H7 (cell line): ENCODE measurements at regions not wholly inside any gene's neighbourhood (a gene's known extent, or its start where the extent isn't known, plus 50 kb on each side); places are given as distances from the start of the nearest gene placed in this dataset.
A peak's percentile ranks its signal among the peaks of the same experiment; 100 is the strongest.
"Not testable (repeated sequence)": the region's sequence is repeated elsewhere in the genome, so short reads cannot be mapped to it uniquely, and the experiment has no call there.

ENCODE experiments used
- DNase-seq: peaks from one replicate; pipeline ENCODE4 v3.0.0; 2012
- H3K27me3 ChIP-seq: 2 replicates; pipeline ENCODE4 v1.6.0; 2011; ENCODE audit warnings: mild to moderate bottlenecking, low read length; ENCODE audit not compliant: control insufficient read depth, insufficient read depth
- H3K36me3 ChIP-seq: replicated peaks from 2 replicates; pipeline ENCODE4 v1.5.1; 2011; ENCODE audit warnings: low read length; ENCODE audit not compliant: control insufficient read depth, insufficient read depth
- H3K4me3 ChIP-seq: 2 replicates; pipeline ENCODE4 v1.5.1; 2011; ENCODE audit warnings: low read depth, mild to moderate bottlenecking, control low read depth, low read length, moderate library complexity; ENCODE audit not compliant: insufficient read depth

GRCh38 chr7:108660465-108660864 is 90.8 kb downstream of the DNAJB9 start:
- DNase-seq = peak; percentile 68
- Histone ChIP-seq H3K36me3 (no peaks in the 10 kb centered on the region), H3K4me3 (no peak overlapping the region), H3K27me3 (no peaks in the 10 kb centered on the region)

DNA sequence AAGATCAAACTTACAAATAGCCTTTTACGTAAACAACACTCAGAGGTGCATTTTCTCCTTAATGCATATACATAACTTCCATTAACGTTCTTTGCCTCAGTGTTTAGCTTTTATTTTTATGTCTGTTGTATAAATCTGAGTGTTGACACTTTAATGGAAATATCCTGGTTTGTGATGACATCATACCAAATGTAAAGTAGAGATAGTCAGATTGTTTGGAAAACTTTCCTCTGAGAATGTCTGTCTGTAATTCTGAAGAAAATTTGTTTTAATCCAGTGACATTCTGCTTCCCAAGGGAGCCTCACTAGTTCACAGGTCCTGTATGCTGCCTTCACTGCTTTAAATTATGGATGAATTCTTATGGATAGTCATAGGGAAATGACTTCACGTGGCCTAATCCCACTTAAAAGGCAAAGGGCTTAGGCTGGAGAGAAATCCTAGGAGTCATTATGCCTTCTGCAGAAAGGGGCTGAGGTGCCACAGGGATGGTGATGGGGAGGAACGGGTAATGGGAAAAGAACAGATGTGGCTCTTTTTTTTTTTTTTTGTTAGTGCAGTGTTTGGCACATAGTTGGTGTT is 93.2 kb downstream of the DNAJB9 start:
- no peaks in the 10 kb centered on the region for H3K36me3 ChIP-seq
- DNase-seq = no peak
- no peaks in the 10 kb centered on the region for H3K27me3 ChIP-seq
- no peak overlapping the region for H3K4me3 ChIP-seq

GRCh38 chr7:108663701-108664100 is 94.0 kb downstream of the DNAJB9 start:
- Histone ChIP-seq H3K27me3 (no peaks in the 10 kb centered on the region), H3K4me3 (no peak overlapping the region), H3K36me3 (no peaks in the 10 kb centered on the region)
- no peak for DNase-seq

DNA sequence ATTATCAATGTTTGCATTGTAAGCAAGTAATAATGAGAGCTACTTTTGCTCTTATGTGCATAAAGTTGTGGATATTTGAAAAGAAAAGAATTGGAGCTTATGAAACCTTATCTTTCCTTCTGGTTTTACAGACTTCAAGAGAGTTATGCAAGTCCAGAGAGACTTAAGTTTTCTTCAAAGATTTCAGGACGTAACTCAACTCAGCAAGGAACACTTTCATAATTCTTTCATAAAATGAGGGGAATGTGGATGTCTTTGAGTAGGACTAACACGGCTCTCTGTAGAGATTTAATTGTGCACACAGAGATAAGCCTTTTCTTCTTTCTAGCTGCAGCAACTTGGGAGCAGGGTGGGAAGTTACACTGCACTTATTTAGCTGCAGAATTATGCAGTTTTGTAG is 97.5 kb downstream of the DNAJB9 start:
- Histone ChIP-seq H3K4me3 (no peak overlapping the region), H3K27me3 (no peaks in the 10 kb centered on the region), H3K36me3 (no peaks in the 10 kb centered on the region)
- no peak for DNase-seq

- Histone ChIP-seq H3K4me3 (no peak overlapping the region), H3K27me3 (no peaks in the 10 kb centered on the region), H3K36me3 (no peaks in the 10 kb centered on the region)
- no peak for DNase-seq
Observed at GRCh38 chr7:108669958-108670357, 100.3 kb downstream of the DNAJB9 start.

GRCh38 chr7:108673699-108674098 is 104.0 kb downstream of the DNAJB9 start:
- not testable (repeated sequence) for DNase-seq, H3K36me3 ChIP-seq, H3K4me3 ChIP-seq, H3K27me3 ChIP-seq

GRCh38 chr7:108684629-108685028 is 115.0 kb downstream of the DNAJB9 start:
- DNase-seq = no peak
- Histone ChIP-seq H3K27me3 (no peaks in the 10 kb centered on the region), H3K4me3 (no peak overlapping the region), H3K36me3 (no peaks in the 10 kb centered on the region)

DNA sequence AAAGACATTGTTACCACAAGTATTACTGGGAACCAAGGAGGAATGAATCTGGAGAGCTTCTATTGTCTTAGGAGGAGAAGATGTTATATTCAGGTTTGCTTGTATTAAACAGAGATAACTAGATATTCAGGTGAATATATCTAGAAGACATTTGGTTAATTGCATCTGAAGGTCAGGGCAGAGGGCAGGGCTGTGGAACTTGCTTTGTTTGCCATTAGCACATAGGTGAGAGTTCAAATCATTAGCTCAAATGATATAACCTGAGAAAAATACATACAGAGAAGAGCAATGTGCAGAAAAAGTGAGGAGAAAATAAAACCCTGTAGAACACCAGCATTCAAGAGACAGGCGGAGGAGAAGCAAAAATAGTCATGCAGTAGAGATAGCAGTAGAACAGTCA is 116.8 kb downstream of the DNAJB9 start:
- Histone ChIP-seq H3K4me3 (no peak overlapping the region), H3K36me3 (no peaks in the 10 kb centered on the region), H3K27me3 (no peaks in the 10 kb centered on the region)
- DNase-seq = no peak

- Histone ChIP-seq H3K4me3 (no peak overlapping the region), H3K36me3 (no peaks in the 10 kb centered on the region), H3K27me3 (no peaks in the 10 kb centered on the region)
- DNase-seq = no peak
Observed at GRCh38 chr7:108697254-108697653, 127.6 kb downstream of the DNAJB9 start.

- H3K36me3 ChIP-seq = no peaks in the 10 kb centered on the region
- no peaks in the 10 kb centered on the region for H3K27me3 ChIP-seq
- peak; percentile 5 for DNase-seq
- H3K4me3 ChIP-seq = no peak overlapping the region
Observed at GRCh38 chr7:108711611-108712010, 141.9 kb downstream of the DNAJB9 start.

DNA sequence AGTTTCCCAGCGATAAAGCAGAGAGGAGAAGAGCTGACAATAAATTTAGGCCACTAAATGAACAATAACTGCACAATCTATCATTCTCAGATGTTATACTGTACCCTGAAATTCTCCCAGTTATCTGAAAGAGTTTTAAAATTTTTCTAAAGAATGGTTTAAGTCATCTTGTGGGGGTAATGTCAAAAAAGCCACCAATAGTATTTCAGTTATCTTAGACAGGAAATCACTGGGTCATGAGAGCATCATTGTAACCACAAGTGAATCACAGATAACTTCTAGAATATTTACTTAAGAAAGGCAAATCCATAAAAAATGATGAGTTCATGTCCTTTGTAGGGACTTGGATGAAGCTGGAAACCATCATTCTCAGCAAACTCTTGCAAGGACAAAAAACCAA is 147.1 kb downstream of the DNAJB9 start:
- Histone ChIP-seq H3K4me3 (no peak overlapping the region), H3K36me3 (no peaks in the 10 kb centered on the region), H3K27me3 (no peaks in the 10 kb centered on the region)
- DNase-seq = no peak

GRCh38 chr7:108717781-108718180 is 148.1 kb downstream of the DNAJB9 start:
- DNase-seq = no peak
- Histone ChIP-seq H3K27me3 (no peaks in the 10 kb centered on the region), H3K4me3 (no peak overlapping the region), H3K36me3 (no peaks in the 10 kb centered on the region)

GRCh38 chr7:108719631-108720030 is 150.0 kb downstream of the DNAJB9 start:
- Histone ChIP-seq H3K4me3 (no peak overlapping the region), H3K27me3 (no peaks in the 10 kb centered on the region), H3K36me3 (no peaks in the 10 kb centered on the region)
- DNase-seq = no peak

- DNase-seq = no peak
- H3K36me3 ChIP-seq = no peaks in the 10 kb centered on the region
Observed at GRCh38 chr7:108722561-108722960, 152.9 kb downstream of the DNAJB9 start.

DNA sequence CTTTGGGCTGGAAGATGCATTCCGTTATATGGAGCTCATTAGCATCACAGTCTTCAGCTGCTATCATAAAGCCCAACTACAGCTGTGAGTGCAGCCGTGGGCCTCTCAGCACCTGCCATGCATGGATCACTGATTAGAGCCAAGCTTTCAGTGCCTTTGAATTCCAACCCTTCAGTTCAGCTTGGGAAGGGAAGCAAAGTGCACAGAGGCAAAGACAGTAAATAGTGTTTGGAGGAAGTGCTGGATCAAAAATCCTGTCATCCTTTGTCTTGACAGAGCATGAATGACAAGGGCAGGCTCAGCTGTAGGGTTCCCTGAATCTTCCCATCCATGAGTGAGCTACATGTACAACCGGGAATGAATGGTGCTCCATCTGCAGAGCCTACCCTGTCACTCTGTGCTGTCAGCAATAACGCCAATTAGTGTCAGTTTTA is 153.7 kb downstream of the DNAJB9 start:
- DNase-seq = no peak
- H3K27me3 ChIP-seq = no peaks in the 10 kb centered on the region
- no peaks in the 10 kb centered on the region for H3K36me3 ChIP-seq
- H3K4me3 ChIP-seq = no peak overlapping the region

More at GRCh38 chr7:108722561-108722960, 152.9 kb downstream of the DNAJB9 start:
- Histone ChIP-seq H3K4me3 (no peak overlapping the region), H3K27me3 (no peaks in the 10 kb centered on the region)
